ENCODE measurements at regions not wholly inside any gene's neighbourhood (a gene's known extent, or its start where the extent isn't known, plus 50 kb on each side); places are given as distances from the start of the nearest gene placed in this dataset.

DNA sequence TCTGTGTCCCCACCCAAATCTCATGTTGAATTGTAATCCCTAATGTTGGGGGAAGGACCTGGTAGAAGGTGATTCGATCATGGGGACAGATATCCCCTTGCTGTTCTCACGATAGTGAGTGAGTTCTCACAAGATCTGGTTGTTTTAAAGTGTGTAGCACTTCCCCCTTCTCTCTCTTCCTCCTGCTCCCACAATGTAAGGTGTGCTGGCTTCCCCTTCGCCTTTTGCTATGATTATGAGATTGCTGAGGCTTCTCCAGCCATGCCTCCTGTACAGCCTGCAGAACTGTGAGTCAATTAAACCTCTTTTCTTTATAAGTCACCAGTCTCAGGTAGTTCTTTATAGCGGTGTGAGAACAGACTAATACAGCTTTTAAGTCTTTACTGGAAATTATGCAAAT lies 193.3 kb upstream of the RBBP8 start:
- TF ChIP-seq CTCF (IDR thresholded peaks at IDR 0.05; ENCODE audit: low read depth, low read length): no peak
- TF ChIP-seq POLR2A (IDR thresholded peaks at IDR 0.05; ENCODE audit: extremely low read depth, insufficient read length): no peak
- TF ChIP-seq MAX (IDR thresholded peaks at IDR 0.05; ENCODE audit: low read depth, low read length): no peak
